SKM-1 treated with dmso at 0.1 percent for 144 hours (cell line): ENCODE measurements at regions not wholly inside any gene's neighbourhood (a gene's known extent, or its start where the extent isn't known, plus 50 kb on each side); places are given as distances from the start of the nearest gene placed in this dataset.

ENCODE experiments used
- DNase-seq: peaks from one replicate; lab custom pipeline; 2025; ENCODE audit not compliant: unreplicated experiment; lab: John Stamatoyannopoulos, UW

GRCh38 chr12:107439026-107439738 lies 246.4 kb upstream of the PWP1 start:
- DNase-seq, result no peak

- no peak for DNase-seq
These were observed 245.0 kb upstream of the PWP1 start for GRCh38 chr12:107440606-107441005.

GRCh38 chr12:107441665-107442300 lies 243.8 kb upstream of the PWP1 start:
- no peak for DNase-seq

- DNase-seq, result no peak
These were observed 243.1 kb upstream of the PWP1 start for GRCh38 chr12:107442326-107442987.

GRCh38 chr12:107443320-107444090 lies 242.1 kb upstream of the PWP1 start:
- DNase-seq, result no peak

- no peak for DNase-seq
These were observed 240.8 kb upstream of the PWP1 start for GRCh38 chr12:107444771-107445170.

- no peak for DNase-seq
These were observed 239.1 kb upstream of the PWP1 start for GRCh38 chr12:107446476-107446875.

- no peak for DNase-seq
These were observed 238.3 kb upstream of the PWP1 start for GRCh38 chr12:107447336-107447735.

GRCh38 chr12:107448198-107448597 lies 237.4 kb upstream of the PWP1 start:
- DNase-seq, result no peak

- DNase-seq, result no peak
These were observed 235.7 kb upstream of the PWP1 start for GRCh38 chr12:107449891-107450290.

GRCh38 chr12:107450541-107450940 lies 235.1 kb upstream of the PWP1 start:
- no peak for DNase-seq

GRCh38 chr12:107451246-107451645 lies 234.4 kb upstream of the PWP1 start:
- DNase-seq, result no peak

GRCh38 chr12:107454109-107454830 lies 231.3 kb upstream of the PWP1 start:
- DNase-seq, result no peak

- DNase-seq, result no peak
These were observed 228.2 kb upstream of the PWP1 start for GRCh38 chr12:107457362-107457935.

- DNase-seq, result no peak
These were observed 227.4 kb upstream of the PWP1 start for GRCh38 chr12:107458163-107458562.

- no peak for DNase-seq
These were observed 226.6 kb upstream of the PWP1 start for GRCh38 chr12:107458990-107459389.

GRCh38 chr12:107459641-107460040 lies 226.0 kb upstream of the PWP1 start:
- DNase-seq, result no peak

- DNase-seq, result no peak
These were observed 224.2 kb upstream of the PWP1 start for GRCh38 chr12:107461222-107461975.

GRCh38 chr12:107462428-107463332 lies 222.9 kb upstream of the PWP1 start:
- DNase-seq, result no peak
